Kidney epithelial cell (primary cell): ENCODE measurements at regions not wholly inside any gene's neighbourhood (a gene's known extent, or its start where the extent isn't known, plus 50 kb on each side); places are given as distances from the start of the nearest gene placed in this dataset.

Experiments
- DNase-seq: peaks from one replicate; pipeline ENCODE4 v3.0.0-alpha.2; 2010; ENCODE audit warnings: low read depth
- H3K27me3 ChIP-seq: 2 replicates; pipeline ENCODE4 v1.6.0; 2011; ENCODE audit warnings: low read length; ENCODE audit not compliant: control insufficient read depth, insufficient read depth
- H3K36me3 ChIP-seq: 2 replicates; pipeline ENCODE4 v1.5.1; 2011; ENCODE audit warnings: low read length; ENCODE audit not compliant: control insufficient read depth, insufficient read depth
- H3K4me3 ChIP-seq: 2 replicates; pipeline ENCODE4 v1.5.1; 2011; ENCODE audit warnings: low read depth, mild to moderate bottlenecking, control low read depth, low read length
- CTCF ChIP-seq: IDR thresholded peaks from 2 replicates; pipeline ENCODE4 v1.5.1; 2011; ENCODE audit warnings: mild to moderate bottlenecking, moderate library complexity, low read length, control low read depth, inconsistent platforms; ENCODE audit not compliant: insufficient read depth, poor library complexity, severe bottlenecking

- no peak for DNase-seq
- H3K36me3 ChIP-seq: no peaks in the 10 kb centered on the region
- no peak for TF ChIP-seq CTCF
- H3K27me3 ChIP-seq: no peaks in the 10 kb centered on the region
- no peak overlapping the region for H3K4me3 ChIP-seq
Measured at GRCh38 chr11:134678744-134679143, 266.7 kb upstream of the B3GAT1 start.

DNA sequence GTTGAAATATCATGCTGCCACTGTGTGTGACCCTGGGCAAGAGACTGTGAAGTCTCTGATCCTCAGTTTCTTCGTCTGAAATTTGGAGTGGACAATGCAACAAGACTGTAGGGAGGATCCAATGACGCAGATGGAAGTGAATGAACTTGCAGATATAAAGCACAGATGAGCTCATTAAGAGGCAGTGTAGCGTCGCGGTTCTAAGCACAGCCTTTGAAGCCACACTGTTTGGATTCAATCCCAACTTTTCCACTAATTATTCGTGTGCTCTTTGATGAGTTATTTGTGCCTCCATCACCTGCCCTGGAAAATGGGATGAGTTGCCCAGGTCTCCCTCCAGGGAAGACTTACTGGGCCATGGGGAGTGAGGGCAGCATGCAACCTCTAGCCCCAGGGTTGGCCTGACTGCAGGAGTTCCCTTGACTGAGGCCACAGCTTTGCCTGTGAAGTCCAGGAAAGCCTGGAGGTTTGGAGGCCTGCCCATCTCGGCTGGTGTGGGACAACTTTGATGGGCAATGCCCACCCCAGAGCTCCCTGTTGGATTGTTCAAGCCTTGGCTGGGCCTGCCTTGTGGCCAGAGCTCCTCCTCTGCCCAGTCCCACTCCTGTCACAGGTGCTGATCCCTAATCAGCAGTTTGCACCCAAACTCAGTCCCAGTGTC lies 266.0 kb upstream of the B3GAT1 start:
- no peak for DNase-seq
- Histone ChIP-seq H3K36me3 (no peaks in the 10 kb centered on the region), H3K4me3 (no peak overlapping the region), H3K27me3 (no peaks in the 10 kb centered on the region)
- TF ChIP-seq CTCF: no peak

DNA sequence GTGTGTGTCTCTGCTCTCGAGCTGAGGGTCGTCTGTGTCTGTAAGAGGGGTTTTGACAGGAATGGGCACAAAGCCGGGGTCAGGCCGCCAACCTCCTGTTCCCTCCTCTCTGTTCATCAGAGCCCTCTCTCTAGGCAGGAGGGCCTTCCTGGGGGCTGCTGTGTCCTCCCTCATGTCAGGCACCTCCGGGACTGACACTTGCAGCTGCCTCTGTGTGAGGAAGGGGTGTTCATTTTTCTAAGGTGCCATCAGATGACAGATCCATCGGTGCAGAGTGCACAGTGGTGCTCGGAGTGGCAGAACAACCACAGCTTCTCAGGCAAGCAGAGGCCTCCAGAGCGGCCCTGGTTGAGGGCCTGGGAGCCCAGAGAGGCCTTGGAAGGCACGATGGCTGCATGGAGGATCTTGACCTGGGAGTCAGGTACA lies 265.4 kb upstream of the B3GAT1 start:
- DNase-seq: no peak
- H3K36me3 ChIP-seq: no peaks in the 10 kb centered on the region
- no peaks in the 10 kb centered on the region for H3K27me3 ChIP-seq
- no peak overlapping the region for H3K4me3 ChIP-seq
- no peak for TF ChIP-seq CTCF

- Histone ChIP-seq H3K4me3 (no peak overlapping the region), H3K27me3 (no peaks in the 10 kb centered on the region), H3K36me3 (no peaks in the 10 kb centered on the region)
- TF ChIP-seq CTCF: no peak
- no peak for DNase-seq
Measured at GRCh38 chr11:134676516-134677287, 264.7 kb upstream of the B3GAT1 start.

DNA sequence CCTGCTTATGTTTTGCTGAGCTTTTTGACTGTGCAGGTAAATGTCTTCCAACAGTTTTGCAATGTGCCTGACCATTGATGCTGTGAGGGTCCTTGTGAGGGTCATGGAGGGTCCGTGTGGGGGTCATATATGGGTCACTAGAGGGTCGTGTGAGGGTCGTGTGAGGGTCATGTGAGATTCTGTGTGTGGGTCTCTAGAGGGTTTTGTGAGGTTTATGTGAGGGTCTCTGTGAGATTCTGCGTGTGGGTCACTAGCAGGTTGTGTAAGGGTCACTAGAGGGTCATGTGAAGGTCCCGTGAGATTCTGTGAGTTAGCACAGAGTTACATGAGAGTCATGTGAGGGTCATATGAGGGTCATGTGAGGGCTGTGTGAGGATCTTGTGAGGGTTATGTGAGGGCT lies 263.9 kb upstream of the B3GAT1 start:
- TF ChIP-seq CTCF: no peak
- no peaks in the 10 kb centered on the region for H3K36me3 ChIP-seq

More for the DNA sequence above, 263.9 kb upstream of the B3GAT1 start:
- DNase-seq: no peak
- no peak overlapping the region for H3K4me3 ChIP-seq
- peaks cover 2% of the 10 kb centered on the region for H3K27me3 ChIP-seq
